ENCODE measurements at regions not wholly inside any gene's neighbourhood (a gene's known extent, or its start where the extent isn't known, plus 50 kb on each side); places are given as distances from the start of the nearest gene placed in this dataset.

GRCh38 chr1:99579691-99580172 lies 66.2 kb upstream of the PALMD start:
- FAIRE-seq (no peak), DNase-seq (ENCODE audit: insufficient read length, low spot score) (no peak)
- no peak for TF ChIP-seq CTCF (IDR thresholded peaks at IDR 0.05; ENCODE audit: insufficient read depth, missing control alignments)

GRCh38 chr1:99580451-99580850 lies 65.5 kb upstream of the PALMD start:
- no peak for FAIRE-seq
- no peak for TF ChIP-seq CTCF (IDR thresholded peaks at IDR 0.05; ENCODE audit: insufficient read depth, missing control alignments)
- no peak for DNase-seq (ENCODE audit: insufficient read length, low spot score)

GRCh38 chr1:99587008-99587407 lies 58.9 kb upstream of the PALMD start:
- no peak for FAIRE-seq
- DNase-seq (ENCODE audit: insufficient read length, low spot score) = no peak
- no peak for TF ChIP-seq CTCF (IDR thresholded peaks at IDR 0.05; ENCODE audit: insufficient read depth, missing control alignments)

GRCh38 chr1:99589186-99589636 lies 56.7 kb upstream of the PALMD start:
- DNase-seq (ENCODE audit: insufficient read length, low spot score) (no peak), FAIRE-seq (no peak)
- TF ChIP-seq CTCF (IDR thresholded peaks at IDR 0.05; ENCODE audit: insufficient read depth, missing control alignments) = no peak

- FAIRE-seq = no peak
Measured at GRCh38 chr1:99590578-99591209, 55.2 kb upstream of the PALMD start.

GRCh38 chr1:99591886-99592285 lies 54.0 kb upstream of the PALMD start:
- DNase-seq (ENCODE audit: insufficient read length, low spot score) (no peak), FAIRE-seq (no peak)
- TF ChIP-seq CTCF (IDR thresholded peaks at IDR 0.05; ENCODE audit: insufficient read depth, missing control alignments) = no peak

More at GRCh38 chr1:99590578-99591209, 55.2 kb upstream of the PALMD start:
- DNase-seq (ENCODE audit: insufficient read length, low spot score) = no peak
- TF ChIP-seq CTCF (IDR thresholded peaks at IDR 0.05; ENCODE audit: insufficient read depth, missing control alignments) = no peak

GRCh38 chr1:99594205-99594604 lies 51.7 kb upstream of the PALMD start:
- TF ChIP-seq CTCF (IDR thresholded peaks at IDR 0.05; ENCODE audit: insufficient read depth, missing control alignments) = no peak
- no peak for DNase-seq (ENCODE audit: insufficient read length, low spot score)
- no peak for FAIRE-seq
